BE2C (cell line): ENCODE measurements at regions not wholly inside any gene's neighbourhood (a gene's known extent, or its start where the extent isn't known, plus 50 kb on each side); places are given as distances from the start of the nearest gene placed in this dataset.

Experiments used
- DNase-seq: peaks from one replicate; pipeline ENCODE4 v3.0.0-alpha.2; 2020
- H3K27me3 ChIP-seq: fragments of 250-450 bp; sonication (Bioruptor Pico); 2 replicates; pipeline ENCODE4 v1.5.1; 2020; ENCODE audit warnings: mild to moderate bottlenecking
- H3K36me3 ChIP-seq: fragments of 250-450 bp; sonication (Bioruptor Pico); 2 replicates; pipeline ENCODE4 v1.5.1; 2020; ENCODE audit warnings: mild to moderate bottlenecking
- H3K4me1 ChIP-seq: fragments of 250-450 bp; sonication (Bioruptor Pico); 2 replicates; pipeline ENCODE4 v1.5.1; 2020
- H3K4me3 ChIP-seq: 2 replicates; pipeline ENCODE4 v1.5.1; 2011; ENCODE audit warnings: low read depth, low read length
- H3K9me3 ChIP-seq: fragments of 250-450 bp; sonication (Bioruptor Pico); 2 replicates; pipeline ENCODE4 v1.5.1; 2020
- TF ChIP-seq, protein P1 (sequence below): IDR thresholded peaks from 2 replicates; pipeline ENCODE4 v1.5.1; 2012; ENCODE audit warnings: mild to moderate bottlenecking, low read depth, low read length

DNA sequence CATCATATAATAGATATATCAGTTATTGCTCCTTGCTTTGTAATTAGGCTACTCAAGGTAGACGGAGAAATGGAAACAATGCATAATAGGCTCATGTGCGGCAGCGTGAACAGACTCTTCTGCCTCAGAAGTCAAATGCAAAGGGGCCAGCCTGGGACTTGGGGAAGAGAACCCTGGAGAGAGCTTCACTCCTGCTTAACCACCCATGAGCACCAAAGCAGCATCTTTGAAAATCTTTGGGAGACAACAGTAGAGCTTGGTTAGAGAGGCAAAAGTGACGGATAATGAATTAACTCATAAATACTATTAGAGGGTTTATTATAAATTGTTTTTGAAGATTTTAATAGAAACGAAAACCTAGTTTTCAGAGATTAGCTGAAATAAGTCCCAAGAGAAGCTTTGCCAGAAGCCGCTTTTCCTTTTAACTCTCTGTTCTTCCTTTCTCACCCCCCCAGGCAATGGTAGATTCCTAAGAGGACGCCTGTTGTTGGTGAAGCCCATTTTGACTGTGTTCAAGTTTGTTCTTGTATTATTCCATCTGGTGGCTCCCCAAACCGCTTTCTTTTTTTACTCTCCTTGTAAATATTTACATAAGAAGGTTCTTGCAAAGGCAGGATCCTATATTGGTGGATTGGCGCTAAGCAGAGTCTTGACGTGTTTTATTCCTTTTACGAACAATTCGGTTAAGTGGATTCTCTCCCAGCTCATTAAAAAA lies 196.0 kb upstream of the TPRG1 start:
- no peak overlapping the region for H3K4me3 ChIP-seq
- H3K4me1 ChIP-seq, result no peaks in the 10 kb centered on the region
- no peak for DNase-seq
- H3K27me3 ChIP-seq, result no peaks in the 10 kb centered on the region
- H3K9me3 ChIP-seq, result no peaks in the 10 kb centered on the region
- TF ChIP-seq, protein P1, sequence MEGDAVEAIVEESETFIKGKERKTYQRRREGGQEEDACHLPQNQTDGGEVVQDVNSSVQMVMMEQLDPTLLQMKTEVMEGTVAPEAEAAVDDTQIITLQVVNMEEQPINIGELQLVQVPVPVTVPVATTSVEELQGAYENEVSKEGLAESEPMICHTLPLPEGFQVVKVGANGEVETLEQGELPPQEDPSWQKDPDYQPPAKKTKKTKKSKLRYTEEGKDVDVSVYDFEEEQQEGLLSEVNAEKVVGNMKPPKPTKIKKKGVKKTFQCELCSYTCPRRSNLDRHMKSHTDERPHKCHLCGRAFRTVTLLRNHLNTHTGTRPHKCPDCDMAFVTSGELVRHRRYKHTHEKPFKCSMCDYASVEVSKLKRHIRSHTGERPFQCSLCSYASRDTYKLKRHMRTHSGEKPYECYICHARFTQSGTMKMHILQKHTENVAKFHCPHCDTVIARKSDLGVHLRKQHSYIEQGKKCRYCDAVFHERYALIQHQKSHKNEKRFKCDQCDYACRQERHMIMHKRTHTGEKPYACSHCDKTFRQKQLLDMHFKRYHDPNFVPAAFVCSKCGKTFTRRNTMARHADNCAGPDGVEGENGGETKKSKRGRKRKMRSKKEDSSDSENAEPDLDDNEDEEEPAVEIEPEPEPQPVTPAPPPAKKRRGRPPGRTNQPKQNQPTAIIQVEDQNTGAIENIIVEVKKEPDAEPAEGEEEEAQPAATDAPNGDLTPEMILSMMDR, result no peak
- H3K36me3 ChIP-seq, result no peaks in the 10 kb centered on the region

DNA sequence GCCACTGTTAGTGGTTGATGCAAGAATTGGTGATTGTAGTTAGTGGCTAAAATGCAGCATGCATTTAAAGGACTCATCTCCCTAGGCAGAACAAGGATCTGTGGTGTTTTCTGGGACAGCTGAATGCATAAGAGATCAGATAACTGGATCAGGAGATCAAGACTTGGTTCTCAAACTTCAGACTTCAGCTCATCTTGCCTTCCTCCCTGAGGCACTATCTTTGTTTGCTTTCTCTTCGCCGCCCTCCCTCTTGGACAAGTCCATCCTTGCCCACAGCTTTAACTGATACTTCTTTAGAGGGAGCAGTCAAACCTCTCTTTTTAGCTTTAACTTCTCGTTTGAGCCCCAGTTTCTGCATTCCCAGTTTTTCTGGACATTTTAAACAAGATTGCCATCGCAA lies 195.4 kb upstream of the TPRG1 start:
- no peak for DNase-seq
- H3K4me3 ChIP-seq, result no peak overlapping the region
- H3K27me3 ChIP-seq, result no peaks in the 10 kb centered on the region
- TF ChIP-seq, protein P1, result no peak
- no peaks in the 10 kb centered on the region for H3K36me3 ChIP-seq
- no peaks in the 10 kb centered on the region for H3K9me3 ChIP-seq
- no peaks in the 10 kb centered on the region for H3K4me1 ChIP-seq

DNA sequence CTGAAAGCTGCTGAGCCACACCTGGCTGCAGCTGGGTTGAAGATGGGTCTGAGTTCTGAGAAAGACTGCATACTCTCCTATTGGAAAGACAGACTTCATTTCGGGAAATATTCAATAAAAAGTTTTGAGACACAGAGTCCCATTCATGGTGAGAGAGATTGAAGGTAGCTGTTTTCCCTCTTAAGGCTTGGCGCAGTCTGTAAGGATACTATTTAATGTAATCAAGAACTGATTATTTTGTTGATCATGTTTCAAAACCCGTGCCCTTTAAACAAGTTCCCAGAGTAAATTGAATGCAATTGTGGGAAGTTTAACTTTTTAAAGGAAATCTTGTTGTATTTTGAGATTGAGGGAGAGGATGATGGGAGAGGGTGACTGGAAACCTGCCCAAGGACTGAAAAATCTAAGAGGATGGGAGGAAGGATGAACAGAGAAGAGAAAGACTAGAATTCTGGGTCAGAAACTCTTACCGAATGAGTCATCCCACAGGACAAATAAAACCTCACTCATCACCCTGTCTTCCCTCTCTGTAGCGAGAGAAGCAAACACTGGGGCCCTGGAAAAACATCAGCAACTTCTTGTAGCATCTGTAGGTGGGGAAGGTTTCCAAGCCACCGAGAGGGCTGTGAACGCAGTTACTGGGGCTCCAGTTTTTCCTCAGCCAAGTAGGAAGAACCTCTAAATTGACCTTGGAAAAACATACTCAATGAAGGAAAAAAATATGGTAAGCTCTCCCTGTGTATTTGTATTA lies 193.2 kb upstream of the TPRG1 start:
- Histone ChIP-seq H3K9me3 (no peaks in the 10 kb centered on the region), H3K27me3 (no peaks in the 10 kb centered on the region), H3K4me3 (no peak overlapping the region), H3K4me1 (no peaks in the 10 kb centered on the region), H3K36me3 (no peaks in the 10 kb centered on the region)
- TF ChIP-seq, protein P1, result no peak
- DNase-seq, result no peak

DNA sequence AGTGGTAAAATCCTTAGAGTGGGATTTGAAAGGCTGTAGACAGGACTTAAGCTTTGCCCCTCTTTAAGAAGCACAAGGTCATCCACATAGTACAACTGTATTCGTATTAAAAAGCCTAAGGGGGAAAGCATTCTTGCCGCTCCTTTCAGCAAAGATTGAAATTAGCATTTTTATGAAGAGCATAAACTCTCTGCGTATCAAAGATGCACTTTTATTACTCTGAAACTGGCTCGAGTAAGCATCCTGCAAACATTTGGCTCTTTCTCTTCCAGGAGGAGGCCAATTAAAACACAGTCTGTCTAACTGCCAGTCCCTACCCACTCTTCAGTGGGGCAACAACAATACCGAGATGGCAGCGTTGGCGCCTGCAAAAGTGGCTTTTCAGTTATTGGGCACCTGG lies 192.5 kb upstream of the TPRG1 start:
- no peaks in the 10 kb centered on the region for H3K4me1 ChIP-seq
- no peaks in the 10 kb centered on the region for H3K27me3 ChIP-seq
- no peak for DNase-seq
- no peaks in the 10 kb centered on the region for H3K9me3 ChIP-seq
- TF ChIP-seq, protein P1, result no peak
- H3K4me3 ChIP-seq, result no peak overlapping the region
- H3K36me3 ChIP-seq, result no peaks in the 10 kb centered on the region

DNA sequence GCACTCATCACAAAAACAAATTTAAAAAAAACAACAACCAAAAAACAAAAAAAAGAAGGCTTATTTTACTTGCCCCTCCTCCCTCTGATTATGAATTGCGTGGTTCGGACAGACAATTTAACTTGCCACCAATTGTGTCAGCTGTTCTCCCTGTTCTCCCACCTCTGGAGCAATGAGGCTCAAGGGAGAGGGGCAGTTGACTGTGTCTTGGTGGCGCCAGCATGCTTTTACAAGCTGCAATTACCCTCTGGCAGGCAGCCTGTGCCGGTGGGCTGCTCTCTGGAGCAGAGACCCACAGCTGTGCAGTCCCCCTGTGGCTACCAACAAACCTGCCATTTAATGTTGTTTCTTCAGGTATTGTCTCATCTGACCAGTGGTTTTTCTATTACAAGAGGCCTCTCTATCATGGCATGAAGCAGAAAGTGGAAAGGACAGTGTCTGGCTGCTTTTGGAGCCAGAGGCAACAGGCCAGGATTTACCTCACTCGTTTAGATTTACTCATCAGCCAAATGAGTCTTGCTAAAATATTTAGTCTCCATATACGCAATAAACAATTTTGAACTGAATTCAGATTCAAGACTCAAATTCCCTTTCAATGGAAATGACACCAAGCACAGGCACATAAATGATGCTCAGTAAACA lies 192.0 kb upstream of the TPRG1 start:
- no peaks in the 10 kb centered on the region for H3K9me3 ChIP-seq
- TF ChIP-seq, protein P1, result no peak
- no peaks in the 10 kb centered on the region for H3K27me3 ChIP-seq
- H3K36me3 ChIP-seq, result no peaks in the 10 kb centered on the region
- H3K4me3 ChIP-seq, result no peak overlapping the region
- no peaks in the 10 kb centered on the region for H3K4me1 ChIP-seq
- DNase-seq, result no peak

DNA sequence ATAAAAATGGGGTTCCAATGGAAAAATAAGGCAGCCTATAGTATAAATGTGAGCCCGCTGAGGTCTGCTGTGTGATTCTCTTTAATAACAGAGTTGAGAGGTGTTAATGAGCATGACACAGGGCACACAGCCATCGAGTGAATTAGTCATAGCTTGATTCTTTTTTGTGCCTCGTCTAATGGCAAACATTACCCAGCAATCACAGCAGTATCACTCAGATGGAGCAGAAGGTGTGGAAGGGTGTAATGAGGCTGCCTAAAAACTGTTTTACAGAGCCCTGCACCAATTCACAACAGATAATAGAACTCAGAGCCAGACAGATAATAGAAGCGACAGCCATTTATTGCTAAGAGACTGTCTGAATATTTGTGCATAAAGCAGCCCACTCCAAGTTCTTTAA lies 178.6 kb upstream of the TPRG1 start:
- no peak for DNase-seq

More for the DNA sequence above, 178.6 kb upstream of the TPRG1 start:
- Histone ChIP-seq H3K4me3 (no peak overlapping the region), H3K27me3 (no peaks in the 10 kb centered on the region), H3K9me3 (no peaks in the 10 kb centered on the region), H3K36me3 (no peaks in the 10 kb centered on the region), H3K4me1 (no peaks in the 10 kb centered on the region)
- TF ChIP-seq, protein P1, result no peak
